Ishikawa (cell line): ENCODE measurements at regions not wholly inside any gene's neighbourhood (a gene's known extent, or its start where the extent isn't known, plus 50 kb on each side); places are given as distances from the start of the nearest gene placed in this dataset.

ENCODE experiments used
- CEBPB ChIP-seq: IDR thresholded peaks from 2 replicates; pipeline ENCODE4 v1.6.1; 2012
- CREB1 ChIP-seq: IDR thresholded peaks from 2 replicates; pipeline ENCODE4 v1.6.1; 2012; ENCODE audit warnings: low read depth
- EGR1 ChIP-seq: IDR thresholded peaks from 2 replicates; pipeline ENCODE4 v1.6.1; 2012
- EP300 ChIP-seq: IDR thresholded peaks from 2 replicates; pipeline ENCODE4 v1.6.1; 2012; ENCODE audit warnings: borderline replicate concordance
- FOXM1 ChIP-seq: IDR thresholded peaks from 2 replicates; pipeline ENCODE4 v1.6.1; 2012; ENCODE audit warnings: low read depth, borderline replicate concordance
- NFIC ChIP-seq: IDR thresholded peaks from 2 replicates; pipeline ENCODE4 v1.6.1; 2012
- RAD21 ChIP-seq: IDR thresholded peaks from 2 replicates; pipeline ENCODE4 v1.6.1; 2012; ENCODE audit warnings: low read depth
- TAF1 ChIP-seq: IDR thresholded peaks from 2 replicates; pipeline ENCODE4 v1.6.1; 2012; ENCODE audit warnings: low read depth, mild to moderate bottlenecking
- TCF12 ChIP-seq: IDR thresholded peaks from 2 replicates; pipeline ENCODE4 v1.6.1; 2012; ENCODE audit warnings: low read depth
- TEAD4 ChIP-seq: IDR thresholded peaks from 2 replicates; pipeline ENCODE4 v1.6.1; 2012
- YY1 ChIP-seq: IDR thresholded peaks from 2 replicates; pipeline ENCODE4 v1.6.1; 2012; ENCODE audit warnings: low read depth
- ZBTB7A ChIP-seq: IDR thresholded peaks from 2 replicates; pipeline ENCODE4 v1.6.1; 2012; ENCODE audit warnings: low read depth
- TF ChIP-seq, protein P1 (sequence below): IDR thresholded peaks from 2 replicates; pipeline ENCODE4 v1.6.1; 2012
- TF ChIP-seq, protein P2 (sequence below): IDR thresholded peaks from 2 replicates; pipeline ENCODE4 v1.6.1; 2012; ENCODE audit warnings: low read depth, mild to moderate bottlenecking
- TF ChIP-seq, protein P3 (sequence below): IDR thresholded peaks from 2 replicates; pipeline ENCODE4 v1.6.1; 2012

GRCh38 chr2:9790702-9791225 is 52.5 kb upstream of the TAF1B start:
- TF ChIP-seq CREB1: no peak
- no peak for TF ChIP-seq TCF12
- no peak for TF ChIP-seq TEAD4
- TF ChIP-seq RAD21: no peak
- TF ChIP-seq TAF1: no peak
- TF ChIP-seq EGR1: no peak
- TF ChIP-seq, protein P1, sequence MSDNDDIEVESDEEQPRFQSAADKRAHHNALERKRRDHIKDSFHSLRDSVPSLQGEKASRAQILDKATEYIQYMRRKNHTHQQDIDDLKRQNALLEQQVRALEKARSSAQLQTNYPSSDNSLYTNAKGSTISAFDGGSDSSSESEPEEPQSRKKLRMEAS: no peak
- TF ChIP-seq FOXM1: no peak
- no peak for TF ChIP-seq YY1
- no peak for TF ChIP-seq ZBTB7A
- TF ChIP-seq EP300: no peak
- no peak for TF ChIP-seq NFIC
- no peak for TF ChIP-seq CEBPB
- TF ChIP-seq, protein P2, sequence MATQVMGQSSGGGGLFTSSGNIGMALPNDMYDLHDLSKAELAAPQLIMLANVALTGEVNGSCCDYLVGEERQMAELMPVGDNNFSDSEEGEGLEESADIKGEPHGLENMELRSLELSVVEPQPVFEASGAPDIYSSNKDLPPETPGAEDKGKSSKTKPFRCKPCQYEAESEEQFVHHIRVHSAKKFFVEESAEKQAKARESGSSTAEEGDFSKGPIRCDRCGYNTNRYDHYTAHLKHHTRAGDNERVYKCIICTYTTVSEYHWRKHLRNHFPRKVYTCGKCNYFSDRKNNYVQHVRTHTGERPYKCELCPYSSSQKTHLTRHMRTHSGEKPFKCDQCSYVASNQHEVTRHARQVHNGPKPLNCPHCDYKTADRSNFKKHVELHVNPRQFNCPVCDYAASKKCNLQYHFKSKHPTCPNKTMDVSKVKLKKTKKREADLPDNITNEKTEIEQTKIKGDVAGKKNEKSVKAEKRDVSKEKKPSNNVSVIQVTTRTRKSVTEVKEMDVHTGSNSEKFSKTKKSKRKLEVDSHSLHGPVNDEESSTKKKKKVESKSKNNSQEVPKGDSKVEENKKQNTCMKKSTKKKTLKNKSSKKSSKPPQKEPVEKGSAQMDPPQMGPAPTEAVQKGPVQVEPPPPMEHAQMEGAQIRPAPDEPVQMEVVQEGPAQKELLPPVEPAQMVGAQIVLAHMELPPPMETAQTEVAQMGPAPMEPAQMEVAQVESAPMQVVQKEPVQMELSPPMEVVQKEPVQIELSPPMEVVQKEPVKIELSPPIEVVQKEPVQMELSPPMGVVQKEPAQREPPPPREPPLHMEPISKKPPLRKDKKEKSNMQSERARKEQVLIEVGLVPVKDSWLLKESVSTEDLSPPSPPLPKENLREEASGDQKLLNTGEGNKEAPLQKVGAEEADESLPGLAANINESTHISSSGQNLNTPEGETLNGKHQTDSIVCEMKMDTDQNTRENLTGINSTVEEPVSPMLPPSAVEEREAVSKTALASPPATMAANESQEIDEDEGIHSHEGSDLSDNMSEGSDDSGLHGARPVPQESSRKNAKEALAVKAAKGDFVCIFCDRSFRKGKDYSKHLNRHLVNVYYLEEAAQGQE: no peak
- TF ChIP-seq, protein P3, sequence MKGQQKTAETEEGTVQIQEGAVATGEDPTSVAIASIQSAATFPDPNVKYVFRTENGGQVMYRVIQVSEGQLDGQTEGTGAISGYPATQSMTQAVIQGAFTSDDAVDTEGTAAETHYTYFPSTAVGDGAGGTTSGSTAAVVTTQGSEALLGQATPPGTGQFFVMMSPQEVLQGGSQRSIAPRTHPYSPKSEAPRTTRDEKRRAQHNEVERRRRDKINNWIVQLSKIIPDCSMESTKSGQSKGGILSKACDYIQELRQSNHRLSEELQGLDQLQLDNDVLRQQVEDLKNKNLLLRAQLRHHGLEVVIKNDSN: no peak

- TF ChIP-seq CEBPB: no peak
Measured at GRCh38 chr2:9791711-9792110, 51.6 kb upstream of the TAF1B start.

- TF ChIP-seq TCF12: no peak
- no peak for TF ChIP-seq TEAD4
- no peak for TF ChIP-seq RAD21
- TF ChIP-seq, protein P1: no peak
- TF ChIP-seq TAF1: no peak
- no peak for TF ChIP-seq ZBTB7A
- TF ChIP-seq EGR1: no peak
- no peak for TF ChIP-seq NFIC
- TF ChIP-seq, protein P2: no peak
- TF ChIP-seq CREB1: no peak
- TF ChIP-seq CEBPB: no peak
- no peak for TF ChIP-seq FOXM1
Measured at GRCh38 chr2:9793156-9793917, 49.9 kb upstream of the TAF1B start.
